ENCODE measurements at regions not wholly inside any gene's neighbourhood (a gene's known extent, or its start where the extent isn't known, plus 50 kb on each side); places are given as distances from the start of the nearest gene placed in this dataset.
"Not testable (repeated sequence)": the region's sequence is repeated elsewhere in the genome, so short reads cannot be mapped to it uniquely, and the experiment has no call there.

DNA sequence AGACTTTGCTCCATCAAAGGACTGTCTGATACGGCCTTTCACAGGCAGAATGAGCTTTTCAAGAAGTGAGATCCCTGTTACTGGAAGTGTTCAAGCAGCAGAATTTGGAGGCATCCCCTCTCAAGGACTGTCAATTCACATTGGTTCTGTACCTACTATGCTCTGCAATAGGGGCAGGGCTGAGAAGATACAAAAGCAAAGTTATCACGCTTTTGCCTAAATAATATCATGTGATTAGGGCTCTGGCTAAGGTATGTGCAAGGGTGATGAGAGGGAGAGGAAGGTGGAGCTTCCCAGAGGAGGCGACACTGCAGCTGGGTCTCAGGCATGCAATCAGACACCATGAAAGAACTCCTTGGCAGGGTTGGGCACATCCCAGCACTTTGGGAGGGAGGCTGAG lies 80.2 kb upstream of the PIM1 start:
- Histone ChIP-seq H3K9me3 (ENCODE audit: control insufficient read depth, insufficient read depth, low read length) (no peaks in the 10 kb centered on the region), H3K9me2 (replicated peaks; ENCODE audit: control insufficient read depth, low read length) (no peaks in the 10 kb centered on the region), H3K36me3 (ENCODE audit: control insufficient read depth, low read length) (no peaks in the 10 kb centered on the region), H3K27me3 (ENCODE audit: control insufficient read depth, low read length) (no peaks in the 10 kb centered on the region), H3K79me2 (ENCODE audit: control insufficient read depth, low read length) (no peaks in the 10 kb centered on the region), H3K4me3 (ENCODE audit: low read length) (no peak overlapping the region), H3K27ac (ENCODE audit: low read depth, low read length) (no peak overlapping the region), H3K4me2 (ENCODE audit: low read length) (no peak overlapping the region), H3K4me1 (ENCODE audit: control insufficient read depth, low read length) (no peaks in the 10 kb centered on the region), H4K20me1 (ENCODE audit: control insufficient read depth, insufficient read depth, low read depth, low read length) (no peaks in the 10 kb centered on the region), H3F3A (ENCODE audit: control insufficient read depth, insufficient read depth) (no peaks in the 10 kb centered on the region)
- no peak for TF ChIP-seq EZH2phosphoT487 (IDR thresholded peaks at IDR 0.05; ENCODE audit: borderline replicate concordance, low read length)
- TF ChIP-seq, protein P1, sequence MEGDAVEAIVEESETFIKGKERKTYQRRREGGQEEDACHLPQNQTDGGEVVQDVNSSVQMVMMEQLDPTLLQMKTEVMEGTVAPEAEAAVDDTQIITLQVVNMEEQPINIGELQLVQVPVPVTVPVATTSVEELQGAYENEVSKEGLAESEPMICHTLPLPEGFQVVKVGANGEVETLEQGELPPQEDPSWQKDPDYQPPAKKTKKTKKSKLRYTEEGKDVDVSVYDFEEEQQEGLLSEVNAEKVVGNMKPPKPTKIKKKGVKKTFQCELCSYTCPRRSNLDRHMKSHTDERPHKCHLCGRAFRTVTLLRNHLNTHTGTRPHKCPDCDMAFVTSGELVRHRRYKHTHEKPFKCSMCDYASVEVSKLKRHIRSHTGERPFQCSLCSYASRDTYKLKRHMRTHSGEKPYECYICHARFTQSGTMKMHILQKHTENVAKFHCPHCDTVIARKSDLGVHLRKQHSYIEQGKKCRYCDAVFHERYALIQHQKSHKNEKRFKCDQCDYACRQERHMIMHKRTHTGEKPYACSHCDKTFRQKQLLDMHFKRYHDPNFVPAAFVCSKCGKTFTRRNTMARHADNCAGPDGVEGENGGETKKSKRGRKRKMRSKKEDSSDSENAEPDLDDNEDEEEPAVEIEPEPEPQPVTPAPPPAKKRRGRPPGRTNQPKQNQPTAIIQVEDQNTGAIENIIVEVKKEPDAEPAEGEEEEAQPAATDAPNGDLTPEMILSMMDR (IDR thresholded peaks at IDR 0.05; ENCODE audit: low read depth, low read length, poor library complexity, severe bottlenecking), result no peak

DNA sequence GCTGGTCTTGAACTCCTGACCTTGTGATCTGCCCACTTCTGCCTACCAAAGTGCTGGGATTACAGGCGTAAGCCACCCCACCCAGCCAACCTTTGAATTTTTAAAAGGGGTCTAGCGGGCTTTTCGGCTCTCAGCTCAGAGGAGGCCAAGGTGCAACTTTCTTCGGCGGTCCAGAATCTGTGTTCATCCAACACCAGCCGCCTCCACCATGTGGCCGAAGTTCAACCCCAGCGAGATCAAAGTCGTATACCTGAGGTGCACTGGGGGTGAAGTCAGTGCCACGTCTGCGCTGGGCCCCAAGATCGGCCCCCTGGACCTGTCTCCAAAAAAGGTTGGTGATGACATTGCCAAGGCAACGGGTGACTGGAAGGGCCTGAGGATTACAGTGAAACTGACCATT lies 78.8 kb upstream of the PIM1 start:
- not testable (repeated sequence) for H4K20me1 ChIP-seq (ENCODE audit: control insufficient read depth, insufficient read depth, low read depth, low read length); H3K27me3 ChIP-seq (ENCODE audit: control insufficient read depth, low read length); H3K27ac ChIP-seq (ENCODE audit: low read depth, low read length); H3K36me3 ChIP-seq (ENCODE audit: control insufficient read depth, low read length); H3K4me3 ChIP-seq (ENCODE audit: low read length); H3K4me2 ChIP-seq (ENCODE audit: low read length); H3K4me1 ChIP-seq (ENCODE audit: control insufficient read depth, low read length); H3K9me2 ChIP-seq (replicated peaks; ENCODE audit: control insufficient read depth, low read length); H3K79me2 ChIP-seq (ENCODE audit: control insufficient read depth, low read length); H3K9me3 ChIP-seq (ENCODE audit: control insufficient read depth, insufficient read depth, low read length); H3F3A ChIP-seq (ENCODE audit: control insufficient read depth, insufficient read depth)

DNA sequence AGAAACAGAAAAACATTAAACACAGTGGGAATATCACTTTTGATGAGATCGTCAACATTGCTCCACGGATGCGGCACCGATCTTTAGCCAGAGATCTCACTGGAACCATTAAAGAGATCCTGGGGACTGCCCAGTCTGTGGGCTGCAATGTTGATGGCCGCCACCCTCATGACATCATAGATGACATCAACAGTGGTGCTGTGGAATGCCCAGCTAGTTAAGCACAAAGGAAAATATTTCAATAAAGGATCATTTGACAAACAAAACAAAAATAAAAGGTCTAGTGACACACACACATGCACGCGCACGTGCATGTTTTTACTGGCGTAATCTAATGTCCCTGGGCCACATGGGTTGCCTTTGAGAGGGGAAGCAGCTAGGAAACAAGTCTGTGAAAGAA lies 78.4 kb upstream of the PIM1 start:
- H3F3A ChIP-seq (ENCODE audit: control insufficient read depth, insufficient read depth); H3K27me3 ChIP-seq (ENCODE audit: control insufficient read depth, low read length); H3K4me1 ChIP-seq (ENCODE audit: control insufficient read depth, low read length); H3K9me3 ChIP-seq (ENCODE audit: control insufficient read depth, insufficient read depth, low read length); H4K20me1 ChIP-seq (ENCODE audit: control insufficient read depth, insufficient read depth, low read depth, low read length); H3K79me2 ChIP-seq (ENCODE audit: control insufficient read depth, low read length); H3K9me2 ChIP-seq (replicated peaks; ENCODE audit: control insufficient read depth, low read length); H3K4me3 ChIP-seq (ENCODE audit: low read length); H3K36me3 ChIP-seq (ENCODE audit: control insufficient read depth, low read length); H3K4me2 ChIP-seq (ENCODE audit: low read length); H3K27ac ChIP-seq (ENCODE audit: low read depth, low read length): not testable (repeated sequence)

DNA sequence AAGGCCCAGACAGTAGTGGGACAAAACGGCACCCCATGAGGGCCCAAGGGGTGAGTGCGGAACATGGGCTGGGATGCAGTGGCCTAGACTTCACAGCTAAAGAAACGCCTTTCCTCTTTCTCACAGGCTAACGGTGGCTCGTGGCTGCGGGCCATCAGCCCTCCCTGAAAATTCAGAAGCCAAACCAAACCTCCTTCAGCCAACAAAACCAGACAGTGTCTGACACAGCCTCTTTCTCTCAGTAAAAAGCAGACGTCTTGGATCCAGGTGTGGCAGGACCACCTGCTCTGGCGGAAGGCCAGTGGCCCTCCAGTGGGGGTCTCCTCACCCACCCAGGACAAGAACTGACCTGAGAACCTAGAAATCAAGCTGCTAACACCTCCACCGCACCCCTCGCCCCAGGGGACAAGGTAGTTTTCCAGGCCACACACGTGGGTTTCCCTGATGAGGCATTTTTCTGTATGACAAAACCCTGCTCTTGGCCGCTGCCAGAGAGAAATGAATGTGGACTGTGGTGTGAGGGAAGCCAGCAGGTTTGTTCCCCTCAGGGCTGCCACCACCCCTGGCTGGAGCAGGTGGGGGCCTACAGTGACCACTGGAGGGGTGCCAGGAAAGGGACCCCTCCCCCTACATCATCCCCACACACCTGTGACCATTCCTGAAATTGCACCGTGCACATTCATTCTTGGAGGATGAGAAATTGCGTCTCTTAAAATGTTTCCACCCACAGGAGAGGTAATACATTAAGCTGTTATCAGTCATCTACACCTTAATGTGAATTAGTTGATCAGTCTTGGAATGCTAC lies 76.8 kb upstream of the PIM1 start:
- no peaks in the 10 kb centered on the region for H3K9me3 ChIP-seq (ENCODE audit: control insufficient read depth, insufficient read depth, low read length)
- H3K27me3 ChIP-seq (ENCODE audit: control insufficient read depth, low read length), result no peaks in the 10 kb centered on the region
- H3K36me3 ChIP-seq (ENCODE audit: control insufficient read depth, low read length), result no peaks in the 10 kb centered on the region
- no peak overlapping the region for H3K27ac ChIP-seq (ENCODE audit: low read depth, low read length)
- no peak for TF ChIP-seq EZH2phosphoT487 (IDR thresholded peaks at IDR 0.05; ENCODE audit: borderline replicate concordance, low read length)
- TF ChIP-seq, protein P1 (IDR thresholded peaks at IDR 0.05; ENCODE audit: low read depth, low read length, poor library complexity, severe bottlenecking), result no peak
- H3K79me2 ChIP-seq (ENCODE audit: control insufficient read depth, low read length), result no peaks in the 10 kb centered on the region
- no peaks in the 10 kb centered on the region for H3F3A ChIP-seq (ENCODE audit: control insufficient read depth, insufficient read depth)
- H3K4me2 ChIP-seq (ENCODE audit: low read length), result no peak overlapping the region
- no peaks in the 10 kb centered on the region for H3K9me2 ChIP-seq (replicated peaks; ENCODE audit: control insufficient read depth, low read length)
- no peaks in the 10 kb centered on the region for H3K4me1 ChIP-seq (ENCODE audit: control insufficient read depth, low read length)
- no peaks in the 10 kb centered on the region for H4K20me1 ChIP-seq (ENCODE audit: control insufficient read depth, insufficient read depth, low read depth, low read length)
- no peak overlapping the region for H3K4me3 ChIP-seq (ENCODE audit: low read length)

Measured in DOHH2 (cell line).